NCI-H446 treated with DMSO at 0.1 percent for 48 hours (cell line): ENCODE measurements at regions not wholly inside any gene's neighbourhood (a gene's known extent, or its start where the extent isn't known, plus 50 kb on each side); places are given as distances from the start of the nearest gene placed in this dataset.
"Not testable (repeated sequence)": the region's sequence is repeated elsewhere in the genome, so short reads cannot be mapped to it uniquely, and the experiment has no call there.

Experiments used
- DNase-seq: peaks from one replicate; lab custom pipeline; 2025; lab: John Stamatoyannopoulos, UW

DNA sequence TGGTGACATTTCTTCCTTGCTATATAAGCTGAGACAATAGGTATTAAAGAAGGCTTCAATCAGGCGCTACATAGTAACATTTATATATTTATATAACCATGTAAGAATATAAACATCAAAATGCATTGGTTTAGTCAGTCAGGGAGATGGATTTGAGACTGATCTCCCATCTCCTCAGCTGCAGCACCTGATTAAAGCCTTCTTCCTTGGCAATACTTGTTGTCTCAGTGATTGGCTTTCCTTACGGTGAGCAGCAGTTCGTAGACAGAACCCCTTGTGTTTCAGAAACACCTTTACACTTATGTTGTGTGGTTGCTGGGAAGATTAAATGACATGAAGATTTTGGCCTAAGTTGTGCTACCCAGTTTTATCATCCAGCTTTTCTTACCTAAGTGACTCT, 323.3 kb upstream of the DUSP10 start:
- DNase-seq, result no peak

DNA sequence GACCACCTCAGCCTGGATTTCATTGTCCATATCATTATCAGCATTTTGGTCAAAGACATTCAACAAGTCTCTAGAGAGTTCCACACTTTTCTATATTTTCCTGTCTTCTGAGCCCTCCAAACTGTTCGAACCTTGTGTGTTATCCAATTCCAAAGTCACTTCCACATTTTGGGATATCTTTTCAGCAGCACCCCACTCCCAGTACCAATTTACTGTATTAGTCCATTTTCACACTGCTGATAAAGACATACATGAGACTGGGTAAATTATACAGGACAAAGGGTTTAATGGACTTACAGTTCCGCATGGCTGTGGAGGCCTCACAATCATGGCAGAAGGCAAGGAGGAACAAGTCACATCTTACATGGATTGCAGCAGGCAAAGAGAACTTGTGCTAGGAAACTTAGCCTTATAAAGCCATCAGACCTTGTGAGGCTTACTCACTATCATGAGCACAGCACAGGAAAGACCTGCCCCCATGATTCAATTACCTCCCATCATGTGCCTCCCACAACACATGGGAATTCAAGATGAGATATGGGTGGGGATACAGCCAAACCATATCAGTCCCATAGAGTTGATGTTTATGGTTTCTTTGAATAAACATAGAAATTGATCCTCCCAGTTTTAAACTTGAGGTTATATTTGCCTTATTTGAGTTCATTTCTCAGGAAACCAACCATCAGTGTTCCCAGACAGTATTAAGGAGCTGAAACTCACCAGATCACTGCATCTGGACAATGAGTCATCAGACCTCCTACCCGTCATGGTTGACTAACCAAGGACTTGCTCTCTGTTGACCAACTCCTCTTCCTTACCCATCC, 322.7 kb upstream of the DUSP10 start:
- no peak for DNase-seq

DNA sequence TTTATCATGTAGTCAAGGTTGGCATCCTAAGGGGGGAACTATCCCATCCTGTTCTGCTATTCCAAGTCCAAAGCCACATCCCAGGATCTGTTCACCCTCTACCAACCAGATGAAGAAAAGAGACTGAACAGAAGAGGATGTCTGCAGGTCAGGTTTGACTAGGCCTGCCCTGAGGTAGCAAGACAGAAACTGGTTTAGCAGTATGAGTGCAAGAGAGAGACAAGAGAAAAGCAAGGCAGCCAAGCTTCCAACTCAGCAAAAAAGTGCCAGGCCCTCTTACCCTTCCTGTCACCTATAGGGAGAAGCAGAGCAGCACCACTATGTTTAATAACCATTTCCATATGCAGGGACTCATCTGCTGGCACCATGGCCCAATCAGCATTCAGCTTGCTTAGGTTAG, 320.8 kb upstream of the DUSP10 start:
- DNase-seq, result no peak

DNA sequence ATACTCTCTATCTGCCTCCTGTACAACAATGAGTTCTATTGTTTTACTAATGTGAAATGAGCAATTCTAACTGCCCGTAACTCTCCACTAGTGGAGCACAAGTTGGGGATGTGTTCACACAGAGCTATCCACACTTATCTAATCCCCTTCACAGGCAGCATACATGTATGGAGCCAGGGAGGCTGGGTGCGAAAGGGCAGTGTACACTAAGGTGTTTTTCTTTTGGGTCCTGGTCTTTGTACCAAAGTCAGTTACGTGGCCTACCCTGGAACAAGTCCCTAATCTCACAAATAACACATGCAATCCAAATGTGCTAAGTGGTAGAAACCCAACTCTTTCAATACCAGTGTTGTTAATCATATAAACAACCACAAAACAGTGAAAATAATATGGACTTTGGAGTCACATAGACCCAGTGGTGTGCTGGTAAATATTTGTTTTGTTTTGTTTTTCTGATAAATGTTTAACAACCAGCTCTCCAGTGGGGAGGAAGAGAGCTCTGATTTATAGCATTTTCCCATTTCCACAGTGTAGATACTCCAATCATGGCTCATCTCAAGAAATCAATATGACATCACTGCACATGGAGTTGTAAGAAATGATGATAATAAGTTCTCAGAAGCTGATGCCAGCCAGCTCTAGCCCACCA, 319.9 kb upstream of the DUSP10 start:
- no peak for DNase-seq

DNA sequence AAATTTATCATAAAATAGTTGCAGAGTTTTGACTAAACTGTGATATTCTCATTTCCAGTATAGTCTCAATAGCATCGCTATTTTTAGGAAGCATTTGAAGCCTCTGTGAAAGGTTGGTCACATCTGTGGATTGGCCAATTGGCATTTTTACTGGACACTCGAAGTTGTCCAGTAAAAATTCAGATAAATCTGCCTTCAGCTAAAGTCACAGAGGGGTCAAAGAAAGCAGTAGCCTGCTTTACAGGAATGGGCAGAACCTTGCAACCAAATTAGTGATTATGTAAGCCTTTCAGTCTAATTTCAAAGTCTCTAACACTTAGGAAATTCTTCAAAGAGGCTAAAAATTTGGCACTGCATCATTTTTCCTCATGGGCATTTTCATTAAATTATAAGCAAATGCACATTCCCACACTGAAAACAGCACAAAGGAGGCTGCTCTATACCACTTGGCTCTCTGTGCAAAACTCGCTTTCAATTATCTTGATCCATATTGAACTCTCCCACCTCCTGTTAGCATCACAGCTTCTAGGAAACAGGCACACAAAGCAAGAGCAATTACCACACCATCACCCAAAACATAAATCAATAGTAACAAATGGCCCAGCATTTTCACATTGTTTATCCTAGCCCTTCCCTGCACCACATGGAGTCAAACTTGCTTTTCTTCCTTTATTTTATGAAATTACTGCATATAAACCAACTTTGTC, 318.5 kb upstream of the DUSP10 start:
- DNase-seq, result no peak

DNA sequence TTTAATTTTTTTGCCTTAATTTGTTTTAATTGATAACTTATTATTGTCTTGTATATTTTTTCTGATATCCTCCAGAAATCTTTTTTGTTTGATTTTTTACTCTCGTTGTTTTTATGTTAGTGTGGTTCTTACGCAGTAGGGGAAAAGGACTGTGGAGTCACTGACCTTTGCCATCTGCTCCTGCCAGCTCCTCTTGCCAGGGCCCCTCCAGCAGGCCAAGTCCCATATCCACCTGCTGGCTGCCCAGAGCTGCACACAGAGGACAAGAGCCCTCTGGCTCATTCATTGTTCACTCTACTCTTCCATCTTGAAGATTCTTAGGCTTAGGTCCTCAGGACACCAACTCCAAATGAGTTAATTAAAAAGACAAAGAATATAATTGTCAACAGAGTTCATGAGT, 316.4 kb upstream of the DUSP10 start:
- DNase-seq, result no peak

DNA sequence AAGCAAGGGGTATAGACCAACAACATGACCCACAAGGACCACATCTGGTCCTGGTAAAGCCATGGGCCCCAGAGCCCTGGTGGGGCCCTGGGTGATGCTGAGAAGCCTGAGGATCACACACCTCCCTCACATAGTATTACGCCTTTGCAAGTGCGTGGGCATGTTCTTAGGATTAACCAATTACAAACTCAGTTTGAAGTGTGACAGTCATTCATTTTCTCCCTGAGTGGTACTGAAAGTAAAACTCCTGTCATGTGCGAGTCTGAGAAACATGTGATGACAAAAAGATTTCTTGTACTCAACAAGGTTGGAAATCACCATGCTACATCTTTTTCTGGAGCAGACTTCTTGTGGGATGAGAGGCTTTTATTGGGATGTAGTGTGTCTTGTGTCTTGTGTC, 315.3 kb upstream of the DUSP10 start:
- DNase-seq, result no peak

DNA sequence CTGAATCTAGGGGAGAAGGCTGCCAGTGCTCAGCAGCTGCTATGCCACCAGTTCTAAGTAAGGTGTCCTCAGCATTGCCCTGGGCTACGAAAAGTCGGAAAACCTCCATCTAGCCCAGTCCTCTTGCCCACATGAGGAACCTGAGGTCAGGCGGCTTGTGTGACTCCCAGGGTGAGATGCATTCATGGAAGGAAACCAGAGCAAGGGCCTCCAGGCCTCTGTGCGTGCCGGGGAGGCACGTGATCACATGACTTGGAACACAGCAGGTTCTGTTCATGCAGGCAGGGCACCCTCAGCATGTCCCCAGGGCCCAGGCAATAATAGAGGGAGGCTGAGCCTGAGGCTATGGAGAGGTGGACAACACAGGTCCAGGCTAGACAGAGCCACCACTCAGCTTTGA, 312.5 kb upstream of the DUSP10 start:
- no peak for DNase-seq

DNA sequence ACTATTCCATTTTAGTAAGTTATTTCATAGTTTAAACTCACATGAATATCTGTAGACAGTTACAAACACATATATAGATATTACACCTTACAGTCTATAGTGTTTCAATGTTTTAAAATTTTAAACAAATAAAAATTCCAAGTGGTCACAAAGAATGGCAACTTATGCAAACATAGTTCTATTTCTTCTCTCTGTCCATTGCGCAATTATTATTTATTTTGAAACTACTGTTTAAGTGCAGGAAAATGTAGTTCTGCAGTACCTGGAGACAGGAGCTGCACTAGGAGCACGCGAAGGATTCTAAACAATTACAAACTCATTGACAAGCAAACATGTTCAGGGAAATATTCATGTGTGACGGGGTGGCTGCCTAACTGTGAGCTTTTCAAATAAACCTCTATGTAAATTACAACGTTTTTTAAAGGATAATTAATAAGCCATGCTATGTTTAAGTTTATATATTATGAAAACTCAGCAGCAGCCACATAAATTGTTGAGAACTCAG, 312.0 kb upstream of the DUSP10 start:
- DNase-seq, result no peak

DNA sequence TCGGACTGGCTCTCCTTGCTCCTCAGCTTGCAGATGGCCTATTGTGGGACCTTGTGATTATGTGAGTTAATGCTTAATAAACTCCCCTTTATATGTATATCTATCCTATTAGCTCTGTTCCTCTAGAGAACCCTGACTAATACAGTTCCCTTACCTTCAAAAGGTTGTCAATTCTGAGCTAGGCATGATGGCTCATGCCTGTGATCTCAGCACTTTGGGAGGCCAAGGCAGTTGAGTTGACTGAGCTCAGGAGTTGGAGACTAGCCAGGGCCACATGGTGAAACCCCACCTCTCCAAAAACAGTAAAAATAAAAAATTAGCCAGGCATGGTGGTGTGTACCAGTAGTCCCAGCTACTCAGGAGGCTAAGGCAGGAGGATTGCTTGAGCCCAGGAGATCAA, 309.4 kb upstream of the DUSP10 start:
- DNase-seq, result not testable (repeated sequence)

DNA sequence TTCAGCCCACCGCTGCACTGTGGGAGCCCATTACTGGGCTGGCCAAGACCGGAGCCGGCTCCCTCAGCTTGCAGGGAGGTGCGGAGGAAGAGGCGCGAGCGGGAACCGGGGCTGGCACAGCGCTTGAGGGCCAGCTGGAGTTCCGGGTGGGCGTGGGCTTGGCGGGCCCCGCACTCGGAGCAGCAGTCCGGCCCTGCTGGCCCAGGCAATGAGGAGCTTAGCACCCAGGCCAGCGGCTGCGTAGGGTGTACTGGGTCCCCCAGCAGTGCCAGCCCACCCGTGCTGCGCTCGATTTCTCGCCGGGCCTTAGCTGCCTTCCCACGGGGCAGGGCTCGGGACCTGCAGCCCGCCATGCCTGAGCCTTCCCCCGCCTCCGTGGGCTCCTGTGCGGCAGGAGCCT, 307.8 kb upstream of the DUSP10 start:
- not testable (repeated sequence) for DNase-seq

DNA sequence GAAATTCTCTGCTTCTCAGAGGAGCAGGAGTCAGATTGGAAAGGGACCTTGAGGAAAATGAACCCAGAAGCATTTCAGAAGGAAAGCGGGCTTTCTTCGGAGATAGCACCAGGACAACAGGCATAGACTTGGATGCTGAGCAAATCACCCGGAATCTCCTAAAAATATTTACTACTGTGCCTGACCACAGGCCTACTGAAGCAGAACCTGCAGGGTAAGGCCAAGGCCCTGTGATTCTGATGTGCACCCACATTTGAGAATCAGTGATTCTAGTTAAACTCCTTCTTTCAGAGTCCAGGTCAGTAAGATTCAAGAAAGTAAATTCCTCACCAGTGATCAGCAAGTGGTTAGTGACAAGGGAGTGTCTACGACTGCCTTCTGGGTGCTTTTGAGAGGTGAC, 307.3 kb upstream of the DUSP10 start:
- DNase-seq, result no peak

DNA sequence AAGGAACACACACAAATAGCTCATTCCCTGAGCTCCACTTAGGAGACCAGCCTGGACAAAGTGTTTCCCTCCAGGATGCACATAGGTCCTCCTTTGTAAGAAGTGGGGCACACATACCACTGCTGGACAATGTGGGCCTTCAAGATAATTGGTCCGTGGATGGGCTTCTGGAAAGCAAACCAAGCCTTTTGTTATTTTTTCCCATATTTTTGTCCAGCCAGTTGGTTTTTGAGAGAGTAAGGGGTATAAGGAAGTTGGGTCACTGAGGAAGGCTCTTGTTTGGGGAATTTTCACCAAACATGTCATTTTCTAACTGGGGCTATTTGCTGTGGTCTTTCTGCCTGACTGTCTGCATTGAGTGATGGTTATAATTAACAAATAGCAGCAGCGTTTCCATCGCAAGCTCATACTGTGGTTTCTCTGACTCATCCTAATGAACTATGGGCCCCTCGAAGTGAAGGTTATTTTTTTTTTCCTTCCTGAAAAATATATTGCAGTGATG, 306.3 kb upstream of the DUSP10 start:
- no peak for DNase-seq

DNA sequence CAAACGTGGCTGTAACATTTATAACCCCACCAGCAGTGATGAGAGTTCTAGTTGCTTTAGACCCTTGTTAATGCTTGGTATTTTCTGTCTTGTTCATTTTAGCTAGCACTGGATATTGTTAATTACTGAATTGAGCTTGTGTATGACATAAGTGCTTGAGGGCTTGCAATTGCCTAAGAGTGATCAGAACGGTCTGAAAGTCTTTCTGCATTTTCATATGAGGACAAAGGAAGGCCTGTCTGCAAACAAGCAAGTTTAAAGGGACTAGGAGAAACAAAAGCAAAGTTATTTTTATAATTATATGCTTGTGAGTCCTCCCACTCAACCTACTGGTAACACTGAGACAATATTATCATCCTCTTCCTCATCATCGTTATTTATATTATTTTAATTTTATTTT, 305.5 kb upstream of the DUSP10 start:
- no peak for DNase-seq

DNA sequence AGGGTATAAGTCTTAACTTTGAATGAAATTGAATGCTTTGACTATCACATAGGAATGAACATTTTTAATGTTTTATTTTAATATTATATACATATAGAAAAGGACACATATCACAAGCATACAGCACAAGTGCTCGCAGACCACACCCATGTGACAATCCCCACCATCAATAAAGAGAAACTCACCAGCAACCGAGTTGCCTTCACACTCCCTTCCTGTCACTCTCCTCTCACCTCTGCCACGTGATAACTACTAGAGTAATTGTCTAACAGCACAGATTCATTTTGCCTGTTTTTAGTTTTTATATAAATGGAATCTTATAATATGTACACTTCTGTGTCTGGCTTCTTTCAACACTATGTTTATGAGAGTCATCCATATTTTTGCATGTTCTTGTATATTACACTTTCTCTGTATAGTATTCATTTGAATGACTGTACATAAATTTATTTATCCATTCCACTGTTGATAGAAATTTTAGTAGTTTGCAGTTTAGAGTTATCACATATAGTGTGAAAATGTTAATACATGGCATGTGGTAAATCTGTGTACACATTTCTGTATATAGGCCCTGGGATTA, 304.9 kb upstream of the DUSP10 start:
- no peak for DNase-seq

DNA sequence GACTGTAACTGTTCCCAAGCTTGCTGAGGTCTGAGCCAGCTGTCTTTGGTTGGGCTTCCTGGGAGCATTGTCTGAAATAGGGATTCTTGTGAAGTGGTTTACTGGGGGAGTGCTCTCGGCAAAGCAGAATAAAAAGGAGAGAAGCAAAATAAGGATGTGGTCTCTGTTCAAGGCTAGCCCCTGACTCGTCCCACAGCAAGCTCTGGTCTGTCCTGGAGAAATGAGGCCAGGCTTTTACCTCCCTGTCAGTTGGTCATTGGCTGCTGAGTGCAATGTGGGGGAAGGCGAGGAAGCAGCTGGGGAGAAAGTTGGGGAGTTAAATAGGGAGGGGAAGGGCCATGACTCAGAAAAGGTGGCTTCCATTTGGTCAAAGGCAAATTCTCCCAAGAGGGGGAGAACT, 303.9 kb upstream of the DUSP10 start:
- no peak for DNase-seq

DNA sequence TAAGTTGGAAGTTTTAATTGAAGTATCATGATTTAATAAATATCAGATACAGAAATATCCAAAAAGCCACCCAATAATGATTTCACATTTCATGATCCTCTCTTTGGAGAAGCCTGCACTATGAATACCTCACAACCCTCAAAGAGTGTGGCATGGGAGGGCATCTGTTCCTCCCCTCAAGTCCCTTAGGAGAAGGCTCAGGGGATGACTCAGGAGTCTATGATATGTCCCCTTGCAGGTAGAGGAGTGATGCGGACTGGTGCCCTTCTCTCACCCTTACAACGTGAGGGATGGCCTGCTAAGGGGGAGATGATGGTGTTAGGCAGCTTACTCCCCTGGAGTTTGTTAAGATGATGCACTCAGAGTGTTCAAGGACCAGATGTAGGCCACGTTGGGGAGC, 303.3 kb upstream of the DUSP10 start:
- no peak for DNase-seq

DNA sequence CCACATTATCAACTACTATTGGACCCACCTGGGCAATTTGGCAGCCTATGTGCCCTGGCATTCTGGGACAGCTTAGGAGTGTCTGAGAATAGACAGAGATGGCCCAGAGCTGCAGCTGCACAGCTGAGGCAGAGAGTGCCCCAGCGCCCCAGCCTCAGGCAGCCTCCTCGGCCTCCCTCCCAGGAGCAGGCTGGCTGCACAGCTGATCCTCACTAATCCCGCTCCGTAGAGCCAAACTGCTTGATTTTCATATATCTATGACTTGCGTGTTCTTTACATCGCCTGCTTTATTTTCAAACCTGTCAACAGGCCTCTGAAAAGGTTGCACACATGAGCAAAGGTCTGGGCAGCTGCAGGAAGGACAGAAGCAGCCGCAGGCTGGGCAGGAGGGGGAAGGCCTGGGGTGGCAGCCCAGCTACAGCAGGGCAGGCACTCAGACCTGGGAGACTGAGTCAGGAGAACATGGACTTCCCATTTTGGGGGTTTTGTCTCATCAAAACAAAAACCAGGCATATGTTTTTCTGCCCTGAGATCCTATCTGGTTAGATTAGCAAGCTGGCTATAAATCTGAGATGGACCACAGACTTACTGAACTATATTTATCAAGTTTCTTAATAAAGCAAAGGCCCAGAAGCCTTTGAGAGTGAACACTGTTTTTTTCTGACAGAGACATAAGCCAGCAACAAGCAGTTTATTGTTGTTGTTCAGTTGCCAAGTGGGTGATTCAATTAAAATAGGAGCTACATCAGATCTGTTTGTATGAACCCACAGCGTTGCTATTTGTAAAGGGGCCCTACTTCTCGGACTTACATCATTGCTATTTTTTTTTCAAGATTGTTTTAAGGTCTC, 301.8 kb upstream of the DUSP10 start:
- DNase-seq, result peak; percentile 16

DNA sequence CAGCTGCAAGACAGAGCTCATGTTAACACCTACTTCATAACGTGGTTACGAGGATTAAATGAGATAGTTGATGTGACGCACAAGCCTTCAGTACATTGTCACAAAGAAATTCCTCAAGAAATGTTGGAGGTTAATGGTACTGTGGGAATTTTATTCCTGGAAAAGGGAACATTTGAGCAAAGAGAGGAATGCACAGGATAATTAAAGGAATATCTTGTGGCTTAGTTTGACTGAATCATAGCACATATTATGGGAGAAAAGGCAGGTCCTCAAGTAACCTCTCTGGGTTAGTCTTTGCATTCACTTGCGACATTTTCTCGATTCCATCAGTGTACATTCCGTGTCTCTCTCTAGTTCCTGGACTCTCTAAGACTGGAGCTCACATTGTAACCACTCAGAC, 300.2 kb upstream of the DUSP10 start:
- no peak for DNase-seq

DNA sequence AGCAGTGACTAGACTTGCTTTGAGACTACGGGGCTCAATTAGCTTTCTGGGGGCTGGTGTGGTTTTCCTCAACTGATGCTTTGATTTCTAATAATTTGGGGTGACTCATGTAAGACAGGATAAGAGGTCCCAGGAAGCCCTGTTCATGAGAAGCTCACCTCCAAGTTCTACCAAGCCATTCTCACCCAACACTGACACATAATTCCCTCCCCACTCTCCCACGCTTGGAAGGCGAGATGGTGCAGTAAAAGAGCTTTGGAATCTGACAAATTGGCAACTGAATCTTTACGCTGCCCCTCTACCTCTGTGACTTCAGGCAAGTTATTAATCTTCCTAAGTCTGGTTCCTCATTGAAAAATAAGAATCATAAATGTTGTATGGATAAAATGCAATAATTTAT, 299.1 kb upstream of the DUSP10 start:
- no peak for DNase-seq

DNA sequence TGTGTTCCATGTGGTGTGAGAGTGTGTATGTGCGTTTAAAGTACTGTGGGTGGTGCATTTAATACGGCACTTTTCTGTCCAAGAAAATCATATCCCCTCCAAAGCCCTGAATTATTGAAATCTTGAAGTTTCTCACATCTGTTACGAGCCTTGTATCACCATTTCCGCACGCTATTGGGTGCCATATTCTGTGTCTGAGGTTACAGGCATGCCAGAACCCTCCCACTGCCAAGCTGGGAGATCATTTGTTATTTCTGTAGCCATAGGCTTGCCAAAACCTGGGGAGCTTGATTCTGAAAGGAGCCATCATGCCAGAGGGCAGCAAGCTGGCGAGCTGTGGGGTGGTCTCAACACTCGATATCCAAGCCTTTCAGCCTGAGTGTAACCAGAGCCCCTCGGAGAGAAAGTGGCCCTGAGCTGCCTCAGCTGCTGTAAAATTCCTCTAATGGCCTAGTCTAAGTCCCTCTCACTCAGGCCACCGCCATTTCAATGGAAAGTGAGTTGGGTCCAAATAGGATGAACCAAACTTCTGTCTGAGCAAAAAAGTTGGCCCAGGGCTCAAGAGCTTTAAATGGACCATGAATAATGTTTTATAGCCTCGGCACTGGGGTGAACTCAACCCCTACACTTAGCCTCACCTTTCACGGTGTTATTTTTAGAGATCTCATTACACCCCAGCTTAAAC, 298.4 kb upstream of the DUSP10 start:
- peak; percentile 96 for DNase-seq
